HG03095 (cell line): ENCODE measurements at regions not wholly inside any gene's neighbourhood (a gene's known extent, or its start where the extent isn't known, plus 50 kb on each side); places are given as distances from the start of the nearest gene placed in this dataset.
A peak's percentile ranks its signal among the peaks of the same experiment; 100 is the strongest.
"Not testable (repeated sequence)": the region's sequence is repeated elsewhere in the genome, so short reads cannot be mapped to it uniquely, and the experiment has no call there.

Experiments
- ATAC-seq: cut with Tn5 transposase; IDR thresholded peaks from one replicate; pipeline ENCODE4 v1.9.1; 2021; ENCODE audit warnings: moderate library complexity; ENCODE audit not compliant: unreplicated experiment

DNA sequence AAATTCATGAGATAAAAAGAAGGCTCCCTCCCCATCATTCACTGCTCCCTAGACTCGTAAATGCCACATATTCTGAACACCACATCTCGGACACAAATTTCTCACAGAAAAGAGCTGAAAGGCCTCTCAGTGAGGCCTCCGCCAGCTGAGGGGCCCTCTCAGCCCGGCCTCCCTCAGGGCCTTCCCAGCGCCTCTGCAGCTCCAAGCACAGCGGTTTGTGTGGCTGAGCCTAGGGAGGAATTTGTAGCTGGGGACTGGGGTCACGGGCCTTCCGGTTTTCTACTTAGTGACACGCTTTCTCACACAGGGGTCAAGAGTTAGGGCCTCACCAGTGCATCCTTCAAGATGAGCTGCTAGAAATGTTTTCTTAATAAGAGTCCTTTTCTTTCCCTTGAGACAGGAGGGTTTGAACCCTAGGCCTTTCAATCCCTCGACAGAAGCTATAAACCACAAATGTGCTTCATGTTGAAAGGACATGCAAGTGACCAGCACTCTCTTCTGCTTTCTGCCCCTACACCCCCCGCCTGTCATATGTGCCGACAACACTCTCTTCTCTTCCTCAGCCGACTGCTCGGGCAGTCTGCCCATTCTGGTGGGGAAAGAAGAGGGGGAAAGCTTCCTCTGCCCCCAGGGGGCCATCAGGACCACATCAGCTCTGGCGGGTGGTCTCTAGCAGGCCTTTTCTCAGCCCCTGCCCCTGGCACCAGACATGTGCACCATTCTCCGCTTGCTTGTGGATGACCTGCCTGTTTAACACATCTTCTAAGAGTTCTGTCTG, 104.9 kb downstream of the CHIC2 start:
- no peak for ATAC-seq

DNA sequence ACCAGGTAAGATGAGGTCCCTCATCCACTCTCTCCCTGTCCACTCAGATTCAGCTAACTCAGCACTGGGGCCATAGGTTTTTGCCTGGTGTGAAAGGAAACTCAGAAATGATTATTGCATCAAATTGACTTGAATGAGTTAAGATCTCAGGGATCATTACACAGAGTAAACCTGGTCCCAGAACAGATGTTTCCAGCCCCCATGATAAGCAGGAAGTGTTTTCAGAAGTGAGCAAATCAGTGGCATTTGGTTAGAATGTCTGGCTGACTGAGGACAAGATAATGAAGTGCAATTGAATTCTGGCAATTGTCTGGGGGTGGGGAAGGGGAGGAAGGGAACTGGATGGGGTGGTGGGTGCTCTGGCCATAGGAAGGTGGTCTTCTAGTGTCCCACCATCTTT, 108.0 kb downstream of the CHIC2 start:
- ATAC-seq, result no peak

DNA sequence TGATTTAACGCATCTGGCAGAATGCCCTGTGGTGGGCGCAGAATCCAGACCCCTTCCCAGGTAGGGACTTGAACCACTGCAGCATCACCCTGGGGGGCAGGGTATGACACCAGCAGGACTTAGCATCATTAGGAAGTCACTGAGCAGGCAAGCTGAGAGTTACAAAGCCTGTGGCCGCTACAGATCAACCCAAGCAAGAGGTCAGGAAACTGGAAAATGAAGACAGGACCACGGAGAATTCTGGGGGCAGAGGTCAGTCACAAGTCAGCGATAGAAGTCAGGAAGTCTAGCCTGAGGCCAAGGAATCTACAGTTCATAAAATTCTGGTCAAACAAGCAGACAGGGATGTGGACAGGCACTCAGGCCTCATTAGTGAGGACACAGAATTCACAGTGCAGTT, 108.4 kb downstream of the CHIC2 start:
- ATAC-seq, result no peak

DNA sequence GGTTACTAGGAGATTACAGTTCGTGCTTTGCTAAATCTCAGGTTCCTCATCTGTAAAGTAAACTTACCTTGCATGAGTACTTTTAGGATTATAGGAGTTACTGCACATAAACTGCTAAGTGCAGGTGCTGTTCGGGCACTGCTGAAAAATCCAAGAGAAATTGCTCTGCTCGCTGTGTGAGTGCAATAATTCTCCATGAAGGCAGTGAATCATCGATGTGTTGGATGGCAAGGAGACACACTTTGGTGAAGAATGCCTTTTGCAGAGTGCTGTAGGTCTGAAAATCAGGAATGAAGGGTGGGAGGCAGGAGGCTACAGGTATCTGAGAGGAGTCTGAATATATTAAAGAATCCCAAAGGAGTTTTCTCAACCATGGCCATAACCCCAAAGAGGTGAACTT, 113.0 kb downstream of the CHIC2 start:
- ATAC-seq, result no peak

DNA sequence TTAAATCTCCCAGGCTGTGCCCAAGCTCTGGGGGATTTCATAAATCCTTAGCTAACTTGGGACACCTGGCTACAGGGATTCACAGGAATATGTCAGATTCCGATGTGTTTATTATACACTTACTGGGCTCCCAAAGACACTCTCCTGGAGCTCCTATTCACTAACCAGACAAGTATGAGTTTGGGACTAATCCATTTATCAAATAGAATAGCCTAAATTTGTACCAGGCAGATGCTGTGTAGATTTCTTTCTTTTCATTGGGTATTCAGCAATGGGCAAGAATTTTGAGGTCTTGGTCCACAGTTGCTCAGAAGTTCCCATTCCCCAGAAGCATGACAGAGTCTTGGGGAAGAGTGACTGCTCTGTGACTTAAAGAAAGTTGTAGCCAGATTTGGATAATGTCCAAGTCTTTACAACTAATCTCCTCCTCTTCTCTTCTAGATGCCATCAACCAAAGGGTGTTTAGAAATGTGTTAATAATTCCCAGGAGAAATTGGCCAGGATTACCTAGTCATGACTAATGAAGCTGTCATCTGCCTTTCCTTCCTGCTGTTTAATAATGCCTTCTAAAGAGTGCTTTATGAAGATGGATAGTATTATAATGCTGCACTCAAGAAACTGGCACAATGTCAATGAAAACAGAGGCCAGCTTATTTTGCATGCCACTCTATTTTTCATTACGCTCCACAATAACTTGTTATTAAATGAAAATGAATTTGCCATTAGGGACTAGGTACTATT, 120.9 kb downstream of the CHIC2 start:
- no peak for ATAC-seq

DNA sequence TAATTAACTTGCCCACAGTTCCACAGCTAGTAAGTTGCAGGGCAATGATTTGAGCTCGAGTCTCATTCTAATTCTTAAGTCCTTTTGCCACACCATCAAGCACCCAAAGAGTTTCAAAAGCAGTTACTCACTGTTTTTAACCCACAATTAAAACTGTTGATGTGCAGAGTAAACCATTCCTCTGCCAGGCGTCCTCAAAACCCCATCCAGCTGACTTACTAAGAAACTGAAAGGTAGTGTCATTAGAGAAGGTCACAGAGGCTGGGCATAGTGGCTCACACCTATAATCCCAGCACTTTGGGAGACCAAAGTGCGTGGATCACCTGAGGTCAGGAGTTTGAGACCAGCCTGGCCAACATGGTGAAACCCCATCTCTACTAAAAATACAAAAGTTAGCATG, 121.7 kb downstream of the CHIC2 start:
- ATAC-seq, result no peak

DNA sequence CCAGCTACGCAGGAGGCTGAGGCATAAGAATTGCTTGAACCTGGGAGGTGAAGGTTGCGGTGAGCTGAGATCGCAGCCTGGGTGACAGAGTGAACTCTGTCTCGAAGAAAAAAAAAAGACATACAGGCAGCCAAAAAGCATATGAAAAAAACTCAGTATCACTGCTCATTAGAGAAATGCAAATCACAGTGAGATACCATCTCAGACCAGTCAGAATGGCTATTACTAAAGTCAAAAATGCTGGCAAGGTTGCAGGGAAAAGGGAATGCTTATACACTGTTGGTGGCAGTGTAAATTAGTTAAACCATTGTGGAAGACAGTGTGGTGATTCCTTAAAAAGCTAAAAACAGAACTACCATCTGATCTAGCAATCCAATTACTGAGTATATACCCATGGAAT, 123.1 kb downstream of the CHIC2 start:
- ATAC-seq, result no peak

DNA sequence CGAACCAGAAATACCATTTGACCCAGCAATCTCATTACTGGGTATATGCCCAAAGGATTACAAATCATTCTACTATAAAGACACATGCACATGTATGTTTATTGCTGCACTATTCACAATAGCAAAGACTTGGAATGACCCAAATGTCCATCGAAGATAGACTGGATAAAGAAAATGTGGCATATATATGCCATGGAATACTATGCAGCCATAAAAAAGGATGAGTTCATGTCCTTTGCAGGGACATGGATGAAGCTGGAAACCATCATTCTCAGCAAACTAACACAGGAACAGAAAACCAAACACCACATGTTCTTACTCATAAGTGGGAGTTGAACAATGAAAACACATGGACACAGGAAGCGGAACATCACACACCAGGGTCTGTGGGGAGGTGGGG, 124.5 kb downstream of the CHIC2 start:
- not testable (repeated sequence) for ATAC-seq

DNA sequence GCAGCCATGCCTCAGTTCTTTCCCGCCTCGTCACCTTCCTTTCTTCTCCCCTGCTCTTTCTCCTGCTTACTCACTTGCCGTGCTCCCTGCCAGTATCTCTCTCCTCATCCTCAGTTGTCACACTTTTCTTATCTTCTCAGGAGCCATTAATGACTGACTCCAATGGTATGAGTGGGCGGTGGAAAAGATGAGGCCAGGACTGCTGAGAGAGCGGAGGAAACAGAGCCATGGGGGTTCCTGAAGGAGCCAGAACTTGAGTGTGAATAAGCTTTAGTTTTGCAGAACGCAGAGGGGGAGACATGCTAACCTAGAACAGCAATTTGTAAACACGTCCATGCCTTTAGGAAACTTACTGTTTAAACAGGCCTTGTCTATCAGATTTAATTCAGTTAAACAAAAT, 126.5 kb downstream of the CHIC2 start:
- no peak for ATAC-seq

DNA sequence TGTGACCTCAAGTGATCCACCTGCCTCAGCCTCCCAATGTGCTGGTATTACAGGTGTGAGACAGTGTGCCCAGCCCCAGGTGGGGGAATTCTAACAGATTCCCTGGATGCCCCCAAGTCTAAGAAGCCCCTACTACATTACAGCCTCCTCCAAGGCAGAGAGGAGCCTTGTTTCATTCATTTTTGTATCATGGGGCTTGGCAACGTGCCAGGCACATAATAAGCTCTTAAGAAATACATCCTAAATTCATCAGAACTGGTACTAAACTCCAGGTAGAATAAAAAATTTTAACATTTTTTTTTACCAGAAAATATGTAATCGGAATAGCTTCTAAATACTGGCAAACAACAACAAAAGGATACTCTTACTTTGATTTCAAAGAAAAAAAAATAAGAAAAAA, 127.1 kb downstream of the CHIC2 start:
- ATAC-seq, result no peak

DNA sequence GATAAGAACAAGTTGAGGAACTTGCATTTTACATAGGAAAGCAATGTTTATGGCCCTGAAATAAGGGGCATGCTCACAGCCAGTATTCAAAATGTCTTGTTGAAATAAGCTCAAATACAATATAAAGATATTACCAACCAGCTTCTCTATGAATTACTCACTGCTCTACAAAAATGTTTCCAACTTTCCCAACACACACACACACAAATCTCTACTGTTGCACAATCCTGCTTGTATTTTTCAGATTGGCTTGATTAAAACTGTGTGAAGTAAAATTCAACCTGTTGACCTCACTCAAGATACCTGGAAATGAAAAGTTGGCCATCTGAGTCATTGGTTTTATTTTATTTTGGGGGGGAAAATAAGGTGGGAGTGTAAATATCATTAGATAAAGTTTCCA, 128.6 kb downstream of the CHIC2 start:
- ATAC-seq, result no peak

DNA sequence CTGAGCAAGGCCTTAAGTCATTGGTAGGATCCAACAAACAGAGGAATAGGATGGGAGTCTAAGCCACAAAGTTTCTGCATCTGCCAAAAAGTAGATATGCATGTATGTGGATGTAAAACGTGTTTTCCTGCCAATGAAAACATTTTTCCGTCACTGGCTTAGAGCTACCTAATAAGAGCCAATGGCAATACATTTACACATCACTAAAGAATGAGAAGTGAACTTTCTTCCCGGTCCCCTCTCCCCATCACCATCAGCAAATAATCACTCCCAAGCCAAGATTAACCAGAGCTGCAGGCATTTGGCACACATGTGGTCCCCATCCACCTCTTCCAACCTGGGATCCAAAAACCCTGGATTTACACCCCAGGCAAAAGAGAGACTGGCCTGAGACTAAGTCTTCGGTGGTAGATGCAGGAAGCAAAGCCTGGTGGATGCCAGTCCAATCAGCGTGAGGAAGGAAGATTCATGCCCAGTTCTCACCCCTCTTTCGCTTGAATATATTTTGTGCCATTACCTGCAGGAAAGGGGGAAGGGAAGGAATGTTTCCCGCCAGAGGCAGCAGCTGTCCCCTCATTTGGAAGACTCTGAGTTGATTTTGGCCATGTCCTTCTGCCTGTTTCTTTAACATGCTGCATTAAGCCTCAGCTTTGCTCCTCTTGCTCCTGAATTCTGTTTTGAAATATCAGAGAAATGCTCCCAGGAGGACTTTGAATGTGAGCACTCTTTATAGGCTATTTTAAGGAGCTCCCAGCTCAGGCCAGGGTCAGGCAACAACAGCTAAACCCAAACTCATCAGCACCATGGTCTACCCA, 131.4 kb downstream of the CHIC2 start:
- ATAC-seq, result no peak

DNA sequence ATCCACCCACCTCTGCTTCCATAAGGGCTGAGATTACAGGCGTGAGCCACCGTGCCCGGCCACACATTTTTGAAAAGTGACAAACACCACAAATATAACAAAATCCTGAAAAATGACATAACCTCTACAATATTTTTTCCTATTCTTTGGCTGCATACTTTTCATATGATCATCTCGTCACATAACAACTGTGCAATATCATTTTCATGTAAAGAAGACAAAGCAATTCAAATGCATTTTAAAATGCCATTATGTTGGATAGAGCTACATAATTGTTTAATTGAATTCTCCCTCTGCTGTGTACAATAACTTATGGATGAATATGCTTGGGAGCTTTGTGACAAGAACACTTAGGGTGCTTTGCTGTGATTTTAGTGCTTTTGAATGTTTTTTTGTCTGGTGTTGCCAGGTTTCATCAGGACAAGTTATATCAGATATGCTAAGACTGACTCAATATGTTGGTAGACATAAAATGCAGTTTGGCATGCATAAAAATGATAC, 132.9 kb downstream of the CHIC2 start:
- ATAC-seq, result no peak

DNA sequence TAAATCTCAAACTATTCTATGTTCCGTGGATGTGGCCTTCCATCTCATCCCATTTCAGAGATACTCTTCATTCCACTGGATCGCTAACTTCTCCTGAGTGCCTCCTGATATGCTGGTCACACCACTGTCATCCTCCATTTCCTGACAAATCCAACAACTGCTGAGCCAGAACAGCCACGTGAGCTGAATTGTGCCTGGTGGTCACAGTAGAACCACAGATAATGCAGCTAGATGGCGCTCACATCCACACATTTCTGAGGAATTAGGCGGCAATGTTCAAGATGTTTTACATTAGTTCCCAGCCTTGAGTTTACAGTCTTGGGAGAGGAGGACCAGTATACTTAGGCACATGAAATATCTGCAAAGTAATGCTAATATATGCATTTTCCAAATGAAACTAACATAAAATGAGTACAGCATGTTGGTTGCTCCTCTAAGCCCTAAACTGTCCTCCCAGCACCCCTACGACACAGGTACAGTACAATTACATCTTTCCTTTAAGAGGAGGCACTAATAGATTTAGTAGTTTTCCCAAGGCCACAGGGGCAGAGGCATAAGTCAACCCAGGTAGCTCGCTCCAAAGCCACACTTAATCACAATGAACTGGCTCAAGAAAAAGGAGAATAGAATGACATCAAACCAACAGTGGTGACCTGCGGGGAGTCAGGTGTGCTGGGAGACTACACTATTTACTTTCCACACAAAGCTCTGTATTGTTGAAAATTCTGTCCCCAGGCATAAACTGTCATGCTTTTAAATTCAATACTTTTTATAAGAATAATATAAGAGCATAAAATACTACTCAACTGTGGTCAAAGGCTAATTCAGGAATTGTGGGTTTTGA, 134.2 kb downstream of the CHIC2 start:
- peak; percentile 62 for ATAC-seq

DNA sequence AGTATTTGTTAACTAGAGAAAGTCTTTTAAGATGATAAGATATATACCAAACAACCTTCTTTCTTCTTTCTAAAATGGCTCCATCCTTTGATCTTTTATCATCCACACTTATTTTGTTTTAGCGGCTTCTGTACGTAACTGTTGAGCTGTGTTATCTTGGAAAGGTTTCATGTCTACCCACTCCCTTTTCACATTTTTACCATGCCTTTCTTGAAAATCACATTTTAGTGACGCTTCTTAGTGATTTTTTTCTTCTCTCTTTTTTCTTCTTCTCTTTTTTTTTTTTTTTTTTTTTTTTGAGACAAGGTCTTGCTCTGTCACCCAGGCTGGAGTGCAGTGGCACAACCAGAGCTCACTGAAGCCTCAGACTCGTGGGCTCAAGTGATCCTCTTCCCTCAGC, 135.1 kb downstream of the CHIC2 start:
- no peak for ATAC-seq

DNA sequence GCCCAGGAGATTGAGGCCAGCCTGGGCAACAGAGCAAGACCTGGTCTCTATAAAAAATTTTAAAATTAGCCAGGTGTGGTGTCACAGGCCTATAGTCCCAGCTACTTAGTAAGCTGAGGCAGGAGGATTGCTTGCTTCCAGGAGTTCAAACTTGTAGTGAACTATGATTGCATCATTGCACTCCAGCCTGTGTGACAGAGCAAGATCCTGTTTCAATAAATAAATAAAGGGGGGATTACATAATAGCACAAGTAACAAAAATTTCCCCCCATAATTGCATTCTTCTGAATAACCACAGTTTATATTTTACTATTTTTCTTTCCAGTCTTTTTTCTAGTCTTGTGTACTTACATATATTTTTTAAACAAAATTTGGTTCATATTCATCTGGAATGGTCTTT, 135.6 kb downstream of the CHIC2 start:
- no peak for ATAC-seq

DNA sequence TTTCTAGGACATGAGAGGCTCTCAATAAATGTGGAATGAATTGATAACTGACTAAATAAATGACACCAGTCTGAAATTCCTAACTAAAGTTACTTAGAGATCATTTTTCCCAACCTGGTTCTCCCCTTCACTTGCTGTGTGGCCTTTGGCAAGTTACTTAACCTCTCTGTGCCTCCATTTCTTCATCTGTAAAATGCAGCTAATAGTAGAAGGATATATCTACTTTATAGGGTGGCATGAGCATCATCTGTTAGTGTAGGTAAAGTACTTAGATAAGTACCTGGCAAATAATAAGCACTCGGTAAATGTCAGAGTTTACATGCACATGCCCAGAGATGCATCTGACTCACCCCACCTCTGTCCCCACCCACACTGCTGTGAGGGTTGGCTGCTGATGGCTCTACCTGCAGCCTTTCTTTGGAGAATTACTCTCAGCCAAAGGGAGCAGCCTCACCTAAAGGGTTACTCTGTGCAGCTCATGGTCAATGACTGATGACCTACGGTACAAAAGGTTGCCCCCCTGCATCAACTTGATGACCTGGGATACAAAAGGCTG, 139.3 kb downstream of the CHIC2 start:
- ATAC-seq, result no peak

DNA sequence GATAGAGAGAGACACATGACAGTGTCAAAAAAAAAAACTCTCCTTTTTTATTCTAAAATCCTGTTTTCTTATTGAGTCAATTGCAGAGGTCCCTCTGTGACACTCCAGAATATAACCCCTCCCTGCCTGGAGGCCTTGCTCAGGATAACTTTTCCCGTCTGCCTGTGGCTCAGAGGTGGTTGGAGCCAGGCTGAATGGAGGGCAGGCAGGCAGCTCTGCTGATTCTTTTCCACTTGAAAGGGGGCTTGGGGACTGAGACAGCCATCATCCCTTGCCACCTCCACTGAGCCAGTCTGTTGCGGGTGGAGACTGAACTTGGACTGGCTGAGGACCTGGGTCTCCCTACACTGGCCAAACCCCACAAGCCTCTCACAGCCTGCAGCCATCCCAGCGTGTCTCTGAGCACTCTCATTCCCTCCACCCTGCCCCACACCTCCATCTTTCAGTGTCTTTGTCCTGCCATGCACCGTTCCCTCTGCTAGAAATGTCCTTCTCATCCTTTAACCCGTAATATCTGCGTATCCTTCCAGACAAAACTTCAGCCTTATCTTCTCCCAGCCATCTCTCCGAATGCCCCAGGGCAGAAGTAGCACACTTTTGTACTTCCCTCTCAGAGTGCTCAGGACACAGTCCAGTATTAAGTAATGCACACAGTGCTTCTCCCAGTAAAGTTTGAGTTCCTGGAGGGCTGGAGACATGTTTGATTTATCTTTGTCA, 139.9 kb downstream of the CHIC2 start:
- no peak for ATAC-seq

DNA sequence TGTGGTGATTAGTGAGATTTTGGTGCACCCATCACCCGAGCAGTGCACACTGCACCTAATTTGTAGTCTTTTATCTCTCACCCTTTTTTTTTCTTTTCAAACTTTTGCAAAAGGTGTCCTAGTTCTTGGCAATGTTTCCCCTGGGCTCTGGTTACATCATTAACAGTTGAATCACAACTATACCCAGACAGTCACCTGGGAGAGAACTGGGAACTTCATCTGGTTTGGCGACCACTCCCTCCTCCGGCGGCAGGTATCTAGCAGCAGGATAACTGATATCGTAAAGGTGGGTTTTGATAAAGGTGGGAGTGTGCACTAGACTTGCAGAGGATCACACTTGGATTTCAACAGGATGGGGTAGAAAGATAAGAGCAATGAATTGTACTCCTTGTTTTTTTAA, 140.5 kb downstream of the CHIC2 start:
- no peak for ATAC-seq

DNA sequence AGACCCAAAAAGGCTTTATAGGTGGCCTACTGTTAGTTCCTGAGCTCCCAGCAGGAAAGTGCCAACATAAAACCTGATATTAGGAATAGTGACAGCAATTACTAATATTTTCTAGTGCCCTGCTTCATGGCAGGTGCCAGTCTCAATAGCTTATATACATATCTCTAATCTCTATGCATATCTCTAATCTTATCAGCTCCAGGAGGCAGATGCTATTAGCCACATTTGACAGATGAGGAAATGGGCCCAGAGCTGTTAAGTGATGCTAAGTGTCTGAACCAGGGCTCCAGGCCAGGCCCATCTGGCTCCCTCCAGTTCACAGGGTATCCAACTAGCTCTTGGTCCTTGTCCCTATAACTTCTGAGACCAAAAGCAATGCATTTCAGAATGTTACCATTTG, 142.5 kb downstream of the CHIC2 start:
- no peak for ATAC-seq
